ENCODE measurements at regions not wholly inside any gene's neighbourhood (a gene's known extent, or its start where the extent isn't known, plus 50 kb on each side); places are given as distances from the start of the nearest gene placed in this dataset.
A peak's percentile ranks its signal among the peaks of the same experiment; 100 is the strongest.

GRCh38 chr6:93822434-93823265, 403.3 kb upstream of the EPHA7 start:
- no peak for DNase-seq

DNA sequence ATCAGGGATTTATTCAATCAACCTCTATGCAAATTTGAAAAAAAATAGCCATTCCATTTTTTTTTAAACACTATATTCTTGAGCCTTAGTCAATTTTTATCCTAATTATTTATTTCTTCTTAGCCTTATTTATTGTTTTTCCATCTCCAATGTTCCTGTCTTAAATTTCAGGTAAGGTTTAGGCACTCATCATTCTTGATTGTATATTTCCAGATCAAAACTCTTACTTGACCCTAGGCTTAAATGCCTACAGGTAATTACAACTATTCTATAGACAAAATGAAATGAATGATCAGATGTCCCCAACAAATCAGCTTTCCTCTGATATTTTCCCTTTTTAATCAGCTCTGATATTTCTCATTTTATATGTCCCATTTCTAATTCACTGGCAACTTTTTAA, 402.6 kb upstream of the EPHA7 start:
- no peak for DNase-seq

DNA sequence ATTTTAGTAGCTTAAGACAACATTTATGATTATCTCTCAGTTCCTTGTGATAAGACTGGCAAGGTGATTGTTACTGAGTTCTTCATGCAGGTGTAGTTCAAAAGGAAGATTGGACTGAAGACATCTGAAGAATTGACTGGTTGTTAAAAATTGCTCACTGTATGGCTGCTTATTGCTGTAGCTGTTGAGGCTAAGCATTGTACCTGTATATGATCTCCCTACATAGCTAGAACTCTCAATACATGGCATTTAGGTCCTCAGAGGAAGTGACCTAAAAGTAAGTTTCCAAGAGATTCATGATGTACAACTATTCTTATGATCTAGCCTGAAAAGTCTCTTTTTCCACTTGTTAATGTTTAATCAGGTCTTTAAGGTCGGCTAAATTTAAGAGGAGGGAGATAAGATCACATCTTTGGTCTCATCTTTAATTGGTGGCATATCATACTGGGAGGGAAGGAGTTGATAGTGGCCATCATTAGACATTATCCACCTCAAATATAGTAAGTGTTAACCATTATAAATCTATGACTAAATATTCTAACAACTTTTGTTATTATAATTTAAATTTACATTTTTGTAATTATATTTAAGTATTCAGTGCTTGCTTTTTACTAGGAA, 401.2 kb upstream of the EPHA7 start:
- no peak for DNase-seq

GRCh38 chr6:93819189-93819588, 399.8 kb upstream of the EPHA7 start:
- no peak for DNase-seq

DNA sequence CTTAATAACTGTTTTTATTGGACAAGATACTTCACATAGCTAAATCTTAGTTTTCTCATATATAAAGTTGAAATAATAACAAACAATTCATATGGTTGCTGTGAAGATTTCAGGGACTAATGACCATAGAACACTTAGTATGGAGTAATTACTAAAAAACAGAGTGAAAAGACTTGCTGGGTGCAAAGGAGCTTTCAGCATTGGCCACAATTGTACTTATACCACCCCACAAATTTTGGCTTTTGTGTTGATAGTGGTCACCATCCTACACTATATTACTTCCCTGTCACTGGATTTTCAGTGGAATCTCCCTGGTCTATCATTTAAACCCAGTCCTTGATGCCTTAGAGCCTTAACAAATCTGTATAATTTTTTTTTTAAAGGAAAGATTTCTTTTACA, 398.6 kb upstream of the EPHA7 start:
- no peak for DNase-seq

DNA sequence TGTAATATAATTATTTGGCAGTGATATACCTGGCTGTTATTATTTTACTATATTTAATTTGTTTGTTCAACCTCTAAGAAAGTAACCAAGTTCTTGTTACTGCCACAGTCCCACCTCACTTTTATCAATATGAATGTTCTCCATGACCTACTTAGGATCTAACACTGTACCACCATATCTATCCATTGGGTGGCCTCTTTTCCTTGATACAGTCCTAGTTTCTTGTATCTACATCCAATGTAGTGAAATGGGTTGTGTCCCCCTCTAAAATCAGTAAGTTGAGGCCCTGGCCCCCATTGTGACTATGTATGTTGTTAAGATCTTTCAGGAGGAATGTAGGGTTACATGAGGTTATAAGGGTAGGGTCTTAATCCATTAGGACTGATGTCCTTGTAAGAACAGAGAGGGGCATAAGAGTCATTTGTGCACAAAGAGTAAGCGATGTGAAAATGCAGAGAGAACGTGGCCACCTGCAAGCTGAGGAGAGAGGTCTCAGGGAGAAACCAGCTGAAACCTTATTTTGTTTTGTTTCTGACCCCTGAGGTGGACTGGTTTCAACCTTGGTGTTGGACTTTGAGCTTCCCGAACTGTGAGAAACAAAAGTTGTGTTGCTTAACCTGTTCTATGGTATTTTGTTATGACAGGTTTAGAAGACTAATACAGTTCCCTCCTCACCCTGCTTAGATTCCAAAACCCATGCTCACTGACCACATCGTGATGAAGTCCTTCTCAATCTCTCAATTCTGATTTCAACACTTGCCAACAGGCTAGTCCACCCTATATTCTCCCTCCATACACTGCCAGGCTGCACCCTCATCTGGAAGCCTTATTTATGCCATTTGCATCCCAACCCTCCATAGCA, 387.3 kb upstream of the EPHA7 start:
- no peak for DNase-seq

DNA sequence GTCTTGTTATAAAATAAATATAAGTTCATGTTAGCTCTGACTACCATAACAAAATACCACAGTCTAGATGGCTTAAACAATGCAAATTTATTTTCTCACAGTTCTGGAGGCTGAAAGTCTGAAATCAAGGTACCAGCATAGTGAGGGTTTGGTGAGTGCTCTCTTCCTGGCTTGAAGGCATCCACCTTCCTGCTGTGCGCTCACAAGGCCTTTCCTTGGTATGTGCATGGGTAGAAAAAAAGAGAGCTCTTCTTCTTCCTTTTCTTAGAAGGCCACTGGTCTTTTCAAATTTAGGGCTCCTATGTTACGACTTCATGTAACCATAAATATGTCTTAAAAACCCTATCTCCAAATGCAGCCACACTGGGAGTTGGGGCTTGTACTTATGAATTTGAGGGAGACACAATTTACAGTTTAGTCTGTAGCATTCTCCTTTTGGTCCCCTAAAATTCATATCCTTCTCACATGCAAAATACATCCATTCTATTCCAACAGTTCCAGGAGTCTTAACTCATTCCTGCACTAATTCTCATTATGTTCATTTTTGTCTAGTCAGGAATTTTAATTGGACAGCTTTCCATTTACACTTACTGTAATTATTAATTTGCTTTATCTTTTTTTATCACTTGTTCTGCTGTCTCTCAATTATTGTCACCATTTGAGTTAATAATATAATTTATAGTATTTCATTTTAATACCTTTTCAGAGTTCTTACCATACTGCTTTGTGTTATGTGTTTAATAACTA, 381.9 kb upstream of the EPHA7 start:
- DNase-seq = no peak

DNA sequence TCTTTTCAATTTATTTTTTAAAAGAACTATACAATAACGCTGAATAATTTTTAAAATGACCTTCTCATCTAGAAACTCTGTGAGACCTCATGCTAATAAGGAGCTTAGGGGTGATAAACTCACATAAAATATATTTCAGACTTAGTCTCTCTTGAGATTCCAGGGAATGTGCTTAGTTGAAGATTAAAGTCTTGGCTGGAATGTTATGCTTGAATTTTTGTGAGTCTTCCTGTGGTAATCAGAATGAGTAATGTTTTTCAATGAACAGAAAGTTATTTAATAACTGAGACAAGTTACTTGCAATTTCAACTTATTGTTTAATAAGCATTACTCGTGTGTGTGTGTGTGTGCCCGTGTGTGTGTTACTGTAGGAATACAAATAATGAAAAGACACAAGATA, 379.9 kb upstream of the EPHA7 start:
- DNase-seq = no peak

DNA sequence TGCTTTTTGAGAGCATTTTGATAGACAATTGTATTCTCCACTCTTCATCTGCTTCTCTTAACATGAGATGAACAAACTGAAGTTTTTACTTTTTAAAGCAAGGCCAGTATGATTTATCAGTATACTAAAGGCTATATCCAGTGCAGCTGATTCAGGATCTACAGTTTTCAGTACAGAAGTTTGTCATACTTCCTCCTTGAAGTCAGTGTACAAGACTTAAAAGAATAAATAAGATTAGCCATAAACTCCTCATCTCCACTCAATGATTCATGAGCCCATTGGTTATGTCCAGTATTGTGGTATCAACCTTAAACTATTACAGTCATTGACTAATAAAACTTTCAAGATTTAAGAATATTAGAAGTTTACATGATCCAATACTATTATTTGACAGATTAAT, 374.8 kb upstream of the EPHA7 start:
- no peak for DNase-seq

- no peak for DNase-seq
These were observed 373.4 kb upstream of the EPHA7 start for GRCh38 chr6:93792746-93793145.

- no peak for DNase-seq
These were observed 371.6 kb upstream of the EPHA7 start for GRCh38 chr6:93790981-93791380.

GRCh38 chr6:93789532-93789931, 370.2 kb upstream of the EPHA7 start:
- no peak for DNase-seq

- DNase-seq = no peak
These were observed 368.5 kb upstream of the EPHA7 start for GRCh38 chr6:93787841-93788240.

GRCh38 chr6:93786474-93787330, 367.3 kb upstream of the EPHA7 start:
- no peak for DNase-seq

GRCh38 chr6:93785694-93786030, 366.3 kb upstream of the EPHA7 start:
- no peak for DNase-seq

DNA sequence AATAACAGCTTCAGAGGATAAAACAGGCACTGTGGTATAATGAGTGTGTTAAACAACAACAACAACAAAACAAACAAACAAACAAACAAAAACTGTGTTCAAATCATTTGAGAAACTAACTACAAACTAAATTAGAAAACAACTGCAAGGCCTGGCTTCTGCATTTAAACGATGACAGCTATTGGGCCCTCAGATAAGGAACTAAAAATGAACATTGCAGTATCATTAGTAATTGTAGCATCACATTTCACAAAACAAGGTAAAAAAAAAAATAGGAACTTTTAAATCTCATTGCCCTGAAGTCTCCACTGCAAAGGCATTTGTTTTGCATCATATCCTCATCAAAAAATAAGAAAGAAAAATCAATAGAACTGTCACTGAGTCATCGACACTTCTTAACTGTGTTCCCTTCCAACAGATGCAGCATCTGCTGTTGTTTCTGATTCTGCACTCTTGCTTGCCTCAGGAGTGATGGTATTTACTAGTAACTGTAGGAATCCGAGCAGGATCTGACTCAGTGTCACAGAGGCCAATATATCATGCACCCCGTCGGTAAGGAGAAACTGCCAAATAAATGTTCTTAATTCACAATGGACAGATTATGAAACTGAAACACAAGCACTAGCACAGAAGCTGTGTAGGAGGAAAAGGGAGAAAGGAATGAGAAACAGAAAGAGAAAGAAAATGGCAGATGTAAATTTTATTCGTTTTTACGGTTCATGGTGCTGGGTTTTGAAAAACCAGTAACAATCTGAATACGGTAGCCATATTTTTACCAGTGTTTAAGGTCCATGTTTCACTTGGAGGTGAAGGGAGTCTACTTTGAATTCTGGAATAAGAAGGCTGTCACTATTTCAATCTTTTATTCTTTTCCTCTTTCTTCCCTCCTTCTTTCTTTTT, 365.7 kb upstream of the EPHA7 start:
- DNase-seq = peak; percentile 16

- DNase-seq = no peak
These were observed 359.9 kb upstream of the EPHA7 start for GRCh38 chr6:93779086-93779841.

DNA sequence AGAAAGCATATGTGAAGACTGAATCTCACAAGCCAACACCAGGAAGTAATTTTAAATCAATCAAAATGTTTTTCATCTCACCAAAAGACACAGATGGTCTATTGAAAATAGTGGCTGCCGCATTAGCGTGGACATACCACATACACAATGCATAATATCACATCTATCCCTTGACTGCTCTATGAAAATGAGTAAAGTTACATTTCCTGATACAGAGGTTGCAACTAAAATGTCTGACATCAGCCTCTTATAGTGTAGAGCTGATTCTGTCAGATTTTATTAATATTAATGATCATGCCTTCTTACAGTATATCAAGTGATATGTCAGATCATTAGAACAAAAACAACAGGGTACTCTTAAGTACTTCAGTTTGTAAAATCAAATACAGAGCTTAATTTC, 339.8 kb upstream of the EPHA7 start:
- no peak for DNase-seq

- no peak for DNase-seq
These were observed 332.6 kb upstream of the EPHA7 start for GRCh38 chr6:93751969-93752368.

GRCh38 chr6:93749930-93750329, 330.6 kb upstream of the EPHA7 start:
- DNase-seq = no peak

All from DMS53 (cell line).